ENCODE measurements at regions not wholly inside any gene's neighbourhood (a gene's known extent, or its start where the extent isn't known, plus 50 kb on each side); places are given as distances from the start of the nearest gene placed in this dataset.

GRCh38 chr17:79524213-79525187, 86.4 kb downstream of the RBFOX3 start:
- peaks cover 8% of the 10 kb centered on the region for H3K27me3 ChIP-seq

GRCh38 chr17:79522414-79522813, 88.4 kb downstream of the RBFOX3 start:
- Histone ChIP-seq H3K9me3 (no peaks in the 10 kb centered on the region), H4K20me1 (no peaks in the 10 kb centered on the region), H3K27ac (no peak overlapping the region), H3K4me2 (no peak overlapping the region), H3K4me1 (peaks cover 18% of the 10 kb centered on the region), H3K27me3 (peaks cover 16% of the 10 kb centered on the region), H3K4me3 (no peak overlapping the region), H3K9ac (no peak overlapping the region), H3K36me3 (no peaks in the 10 kb centered on the region)
- no peak for TF ChIP-seq Cebpa-rat (IDR thresholded peaks at IDR 0.05)

More at GRCh38 chr17:79524213-79525187, 86.4 kb downstream of the RBFOX3 start:
- Histone ChIP-seq H3K4me1 (peaks cover 6% of the 10 kb centered on the region), H3K9me3 (0 out of 2 replicates have a peak, but pooled peaks cover 3% of the 10 kb centered on the region), H3K36me3 (no peaks in the 10 kb centered on the region), H3K27ac (no peak overlapping the region), H3K4me2 (no peak overlapping the region), H3K9ac (no peak overlapping the region), H4K20me1 (no peaks in the 10 kb centered on the region), H3K4me3 (no peak overlapping the region)
- TF ChIP-seq Cebpa-rat (IDR thresholded peaks at IDR 0.05) = no peak

GRCh38 chr17:79521225-79521624, 89.6 kb downstream of the RBFOX3 start:
- Histone ChIP-seq H3K27ac (no peak overlapping the region), H4K20me1 (no peaks in the 10 kb centered on the region), H3K4me2 (no peak overlapping the region), H3K27me3 (peaks cover 16% of the 10 kb centered on the region), H3K36me3 (no peaks in the 10 kb centered on the region), H3K9me3 (no peaks in the 10 kb centered on the region), H3K9ac (no peak overlapping the region), H3K4me3 (no peak overlapping the region), H3K4me1 (peaks cover 27% of the 10 kb centered on the region)
- TF ChIP-seq Cebpa-rat (IDR thresholded peaks at IDR 0.05) = no peak

- Histone ChIP-seq H3K36me3 (no peaks in the 10 kb centered on the region), H3K4me3 (no peak overlapping the region), H3K4me1 (peaks cover 35% of the 10 kb centered on the region), H4K20me1 (no peaks in the 10 kb centered on the region), H3K27ac (no peak overlapping the region), H3K9me3 (no peaks in the 10 kb centered on the region), H3K4me2 (no peak overlapping the region), H3K9ac (no peak overlapping the region), H3K27me3 (peaks cover 16% of the 10 kb centered on the region)
- no peak for TF ChIP-seq Cebpa-rat (IDR thresholded peaks at IDR 0.05)
Observed at GRCh38 chr17:79520167-79521165, 90.4 kb downstream of the RBFOX3 start.

GRCh38 chr17:79519601-79520000, 91.2 kb downstream of the RBFOX3 start:
- Histone ChIP-seq H4K20me1 (no peaks in the 10 kb centered on the region), H3K27me3 (peaks cover 16% of the 10 kb centered on the region), H3K4me3 (no peak overlapping the region), H3K36me3 (no peaks in the 10 kb centered on the region), H3K9ac (no peak overlapping the region), H3K4me2 (no peak overlapping the region), H3K9me3 (no peaks in the 10 kb centered on the region), H3K4me1 (peaks cover 43% of the 10 kb centered on the region), H3K27ac (no peak overlapping the region)
- no peak for TF ChIP-seq Cebpa-rat (IDR thresholded peaks at IDR 0.05)

- peak overlapping the region; percentile 28; the same call in 1 of the 2 replicates for H3K9ac ChIP-seq
- no peaks in the 10 kb centered on the region for H3K36me3 ChIP-seq
- H3K4me2 ChIP-seq = peak overlapping the region; percentile 76
- TF ChIP-seq Cebpa-rat (IDR thresholded peaks at IDR 0.05) = no peak
- H3K27me3 ChIP-seq = peaks cover 16% of the 10 kb centered on the region
- no peaks in the 10 kb centered on the region for H4K20me1 ChIP-seq
- peaks cover under 1% of the 10 kb centered on the region; the same call in 1 of the 2 replicates for H3K9me3 ChIP-seq
- peaks cover 51% of the 10 kb centered on the region for H3K4me1 ChIP-seq
- H3K4me3 ChIP-seq = no peak overlapping the region
- no peak overlapping the region for H3K27ac ChIP-seq
Observed at GRCh38 chr17:79518585-79519523, 92.0 kb downstream of the RBFOX3 start.

- Histone ChIP-seq H4K20me1 (no peaks in the 10 kb centered on the region), H3K36me3 (peaks cover 4% of the 10 kb centered on the region; the same call in 1 of the 2 replicates), H3K27me3 (0 out of 2 replicates have a peak, but pooled peaks cover 7% of the 10 kb centered on the region), H3K9ac (no peak overlapping the region; the same call in 1 of the 2 replicates), H3K4me2 (peak overlapping the region; percentile 76), H3K9me3 (peaks cover 9% of the 10 kb centered on the region), H3K27ac (no peak overlapping the region), H3K4me1 (peaks cover 54% of the 10 kb centered on the region), H3K4me3 (no peak overlapping the region)
- no peak for TF ChIP-seq Cebpa-rat (IDR thresholded peaks at IDR 0.05)
Observed at GRCh38 chr17:79517827-79518584, 92.8 kb downstream of the RBFOX3 start.

All from BLaER1 (cell line).